ENCODE measurements at regions not wholly inside any gene's neighbourhood (a gene's known extent, or its start where the extent isn't known, plus 50 kb on each side); places are given as distances from the start of the nearest gene placed in this dataset.

DNA sequence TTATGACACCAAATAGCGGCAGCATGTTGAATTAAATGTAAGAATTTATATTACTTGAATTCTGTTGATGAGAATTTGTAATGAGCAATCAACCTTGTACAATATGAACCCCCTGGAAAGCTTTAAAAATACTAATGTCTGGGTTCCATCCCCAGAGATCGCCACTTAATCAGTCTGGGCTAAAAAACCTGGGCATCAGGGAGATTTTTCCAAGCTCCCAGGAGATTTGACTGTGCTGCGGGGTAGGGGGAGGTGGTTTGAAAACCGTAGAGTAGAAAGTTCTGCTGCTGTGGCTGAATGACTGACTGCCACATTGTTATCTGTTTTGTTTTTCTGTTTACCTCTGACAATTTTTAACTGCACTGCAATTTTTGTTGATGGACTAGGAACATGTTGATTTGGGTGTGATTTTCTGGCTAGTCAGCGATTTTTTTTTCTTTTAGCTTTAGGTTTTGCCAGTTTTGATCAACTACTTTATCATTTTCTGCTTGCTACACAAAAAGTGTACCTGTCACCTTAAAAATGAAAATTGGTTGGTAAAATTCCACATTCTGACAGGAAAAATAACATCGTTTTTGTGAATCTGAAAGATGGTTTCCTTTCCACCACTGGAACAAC lies 79.3 kb downstream of the PCTP start:
- no peak for TF ChIP-seq CTCF (conservative IDR thresholded peaks at IDR 0.05; ENCODE audit: low read depth, low read length)
- no peak overlapping the region for H3K4me3 ChIP-seq (ENCODE audit: low read depth, low read length)
- no peak for DNase-seq (ENCODE audit: low read depth)

DNA sequence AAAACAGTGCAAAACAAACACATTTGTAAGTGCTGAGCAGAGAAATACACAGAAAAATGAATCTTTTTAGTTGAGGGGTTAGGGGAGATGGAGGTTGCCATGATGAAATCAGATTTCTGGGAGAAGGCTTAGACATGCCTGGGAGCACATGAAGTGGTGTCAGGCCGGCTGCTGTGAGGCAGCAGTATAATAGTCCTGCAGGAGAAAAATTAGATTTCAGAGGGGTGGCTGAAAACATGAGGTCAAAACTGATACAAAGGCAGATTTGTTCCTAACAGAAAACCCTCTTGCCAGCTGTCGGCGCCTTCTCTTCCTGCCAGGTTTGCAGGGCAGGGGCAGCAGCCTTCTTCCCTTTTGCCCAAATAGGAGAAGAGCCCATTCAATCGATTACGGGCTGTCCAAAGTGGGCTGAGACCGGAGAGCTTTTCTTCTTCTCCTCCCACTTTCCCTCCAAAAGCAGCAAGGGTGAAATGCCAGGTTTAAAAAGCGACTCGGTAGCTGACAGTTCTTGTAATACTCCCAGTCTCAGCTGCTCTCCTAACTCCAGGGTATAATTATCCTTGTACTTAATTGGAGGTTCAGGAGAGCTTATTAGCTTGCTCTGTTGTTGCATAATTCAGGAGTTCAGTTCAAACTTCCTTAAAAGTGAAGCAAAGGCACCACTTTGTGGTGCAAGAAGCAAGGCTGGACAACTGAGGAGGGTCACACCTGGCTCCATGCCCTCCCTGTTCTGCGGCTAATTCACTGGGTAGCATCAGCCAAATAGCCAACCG lies 80.0 kb downstream of the PCTP start:
- TF ChIP-seq CTCF (conservative IDR thresholded peaks at IDR 0.05; ENCODE audit: low read depth, low read length), result no peak
- no peak overlapping the region for H3K4me3 ChIP-seq (ENCODE audit: low read depth, low read length)
- DNase-seq (ENCODE audit: low read depth), result no peak

DNA sequence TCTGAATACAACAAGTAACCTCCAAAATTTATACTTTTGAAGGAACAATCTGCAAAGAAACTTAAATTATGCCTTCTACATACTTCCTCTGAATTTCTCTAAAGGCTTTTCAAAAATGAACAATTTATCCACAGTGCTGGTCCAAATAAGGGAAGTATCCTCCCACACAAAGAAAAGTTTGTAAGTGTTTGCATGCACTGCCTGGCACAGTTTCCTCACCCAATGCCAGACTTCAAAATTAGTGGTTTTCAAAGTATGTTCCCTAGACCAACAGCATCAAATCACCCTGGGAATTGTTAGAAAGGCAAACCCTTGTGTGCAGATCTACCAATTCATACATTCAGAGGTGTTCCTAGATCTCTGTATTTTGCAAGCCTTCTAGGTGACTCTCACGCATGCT lies 82.5 kb downstream of the PCTP start:
- no peak for DNase-seq (ENCODE audit: low read depth)
- H3K4me3 ChIP-seq (ENCODE audit: low read depth, low read length), result no peak overlapping the region
- no peak for TF ChIP-seq CTCF (conservative IDR thresholded peaks at IDR 0.05; ENCODE audit: low read depth, low read length)

- TF ChIP-seq CTCF (conservative IDR thresholded peaks at IDR 0.05; ENCODE audit: low read depth, low read length), result no peak
- no peak overlapping the region for H3K4me3 ChIP-seq (ENCODE audit: low read depth, low read length)
- no peak for DNase-seq (ENCODE audit: low read depth)
Observed at GRCh38 chr17:55842405-55843158, 91.7 kb downstream of the PCTP start.

DNA sequence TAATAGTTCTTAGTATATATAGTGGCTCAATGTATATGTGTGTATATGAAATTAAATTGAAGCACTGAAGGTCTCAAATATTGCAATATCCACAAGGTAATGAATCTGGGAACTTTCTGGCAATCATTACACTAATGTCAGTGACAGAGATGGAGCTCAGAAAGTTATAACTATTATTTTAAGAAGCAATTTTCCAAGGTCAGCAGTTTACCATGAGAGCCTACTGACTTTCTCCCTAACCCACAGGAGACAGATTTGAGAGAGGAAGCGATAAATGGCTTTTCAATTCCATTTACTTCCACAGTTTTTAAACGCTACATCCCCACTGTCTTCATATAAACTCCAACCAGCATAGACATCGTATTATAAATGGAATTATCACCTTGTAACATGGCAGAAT lies 92.9 kb downstream of the PCTP start:
- DNase-seq (ENCODE audit: low read depth), result no peak
- no peak overlapping the region for H3K4me3 ChIP-seq (ENCODE audit: low read depth, low read length)
- TF ChIP-seq CTCF (conservative IDR thresholded peaks at IDR 0.05; ENCODE audit: low read depth, low read length), result no peak

GRCh38 chr17:55845385-55845784 lies 94.5 kb downstream of the PCTP start:
- H3K4me3 ChIP-seq (ENCODE audit: low read depth, low read length), result peak overlapping the region; percentile 21
- TF ChIP-seq CTCF (conservative IDR thresholded peaks at IDR 0.05; ENCODE audit: low read depth, low read length), result peak; percentile 73
- DNase-seq (ENCODE audit: low read depth), result peak; percentile 47
